ENCODE measurements at regions not wholly inside any gene's neighbourhood (a gene's known extent, or its start where the extent isn't known, plus 50 kb on each side); places are given as distances from the start of the nearest gene placed in this dataset.

GRCh38 chr1:234970731-234971476 lies 157.7 kb downstream of the TOMM20 start (continued):
- TF ChIP-seq U2AF1 (optimal IDR thresholded peaks at IDR 0.05; ENCODE audit: low read depth, low read length) (no peak), EED (CRISPR knock-in tag; IDR thresholded peaks at IDR 0.05) (no peak), PRDM10 (CRISPR knock-in tag; IDR thresholded peaks at IDR 0.05; ENCODE audit: low read depth) (no peak), ZNF354B (CRISPR knock-in tag; IDR thresholded peaks at IDR 0.05) (no peak), ZMYM4 (CRISPR knock-in tag; IDR thresholded peaks at IDR 0.05) (0 out of 2 replicates have a peak, but pooled peaks have one; percentile 12), MAFG (CRISPR knock-in tag; IDR thresholded peaks at IDR 0.05) (no peak), KAT7 (CRISPR knock-in tag; IDR thresholded peaks at IDR 0.05; ENCODE audit: borderline replicate concordance) (no peak), MEF2D (CRISPR knock-in tag; IDR thresholded peaks at IDR 0.05) (no peak), PREB (CRISPR knock-in tag; IDR thresholded peaks at IDR 0.05) (no peak), ZNF770 (CRISPR knock-in tag; IDR thresholded peaks at IDR 0.05) (no peak), TEF (CRISPR knock-in tag; IDR thresholded peaks at IDR 0.05) (no peak), ZNF883 (CRISPR knock-in tag; IDR thresholded peaks at IDR 0.05; ENCODE audit: not compliant biosample characterization) (no peak), HIC2 (CRISPR knock-in tag; IDR thresholded peaks at IDR 0.05; ENCODE audit: low read depth) (no peak), MIER2 (CRISPR knock-in tag; IDR thresholded peaks at IDR 0.05) (no peak), ZNF720 (CRISPR knock-in tag; IDR thresholded peaks at IDR 0.05) (no peak), ZNF446 (CRISPR knock-in tag; IDR thresholded peaks at IDR 0.05) (no peak), MAF1 (CRISPR knock-in tag; IDR thresholded peaks at IDR 0.05; ENCODE audit: borderline replicate concordance) (no peak), ATAD3A (CRISPR knock-in tag; IDR thresholded peaks at IDR 0.05) (no peak), BORCS8-MEF2B (CRISPR knock-in tag; IDR thresholded peaks at IDR 0.05) (no peak), GPN1 (CRISPR knock-in tag; IDR thresholded peaks at IDR 0.05; ENCODE audit: borderline replicate concordance) (no peak), ZNF136 (CRISPR knock-in tag; IDR thresholded peaks at IDR 0.05; ENCODE audit: low read depth) (no peak), ELF4 (CRISPR knock-in tag; IDR thresholded peaks at IDR 0.05; ENCODE audit: borderline replicate concordance) (no peak)
